ENCODE measurements at regions not wholly inside any gene's neighbourhood (a gene's known extent, or its start where the extent isn't known, plus 50 kb on each side); places are given as distances from the start of the nearest gene placed in this dataset.

- no peaks in the 10 kb centered on the region for H3K36me3 ChIP-seq (ENCODE audit: insufficient read depth)
- no peaks in the 10 kb centered on the region for H4K20me1 ChIP-seq (replicated peaks; ENCODE audit: insufficient read depth)
- peaks cover 6% of the 10 kb centered on the region; the same call in 1 of the 2 replicates for H3K4me1 ChIP-seq (ENCODE audit: insufficient read depth)
- ATAC-seq (no peak), DNase-seq (ENCODE audit: low spot score) (no peak)
- H3K36me3 Mint-ChIP-seq (ENCODE audit: low read depth) = no peaks in the 10 kb centered on the region
- H3K9me2 ChIP-seq (ENCODE audit: insufficient read depth) = no peaks in the 10 kb centered on the region
- peaks cover 6% of the 10 kb centered on the region; the same call in 2 of the 3 replicates for H3K4me1 Mint-ChIP-seq
- H3F3A ChIP-seq (replicated peaks; ENCODE audit: low read depth) = no peaks in the 10 kb centered on the region
- H3K4me3 ChIP-seq = no peak overlapping the region
- H3K27ac ChIP-seq (ENCODE audit: low read depth) = no peak overlapping the region
- no peak overlapping the region for H3K4me2 ChIP-seq
- H3K9me3 Mint-ChIP-seq = no peaks in the 10 kb centered on the region
- H3K27me3 ChIP-seq (ENCODE audit: insufficient read depth) = no peaks in the 10 kb centered on the region
- no peak overlapping the region for H3K27ac Mint-ChIP-seq
- no peaks in the 10 kb centered on the region for H3K79me2 ChIP-seq (replicated peaks; ENCODE audit: insufficient read depth)
- H3K4me3 Mint-ChIP-seq = no peak overlapping the region
- H3K27me3 Mint-ChIP-seq (ENCODE audit: insufficient read depth, low read depth, poor library complexity) = no peaks in the 10 kb centered on the region
- TF ChIP-seq JUNB (IDR thresholded peaks at IDR 0.05; ENCODE audit: unreplicated experiment) (no peak), ZNF114 (CRISPR knock-in tag; IDR thresholded peaks at IDR 0.05) (no peak), ZNF462 (CRISPR knock-in tag; IDR thresholded peaks at IDR 0.05) (no peak), POLR2AphosphoS5 (IDR thresholded peaks at IDR 0.05; ENCODE audit: low read depth) (no peak), CREB1 (CRISPR knock-in tag; IDR thresholded peaks at IDR 0.05; ENCODE audit: low read depth) (no peak), NANOG (IDR thresholded peaks at IDR 0.05; ENCODE audit: borderline replicate concordance) (no peak), STAT1 (IDR thresholded peaks at IDR 0.05; ENCODE audit: unreplicated experiment) (no peak), EZH2phosphoT487 (IDR thresholded peaks at IDR 0.05; ENCODE audit: unreplicated experiment) (no peak), ZNF331 (CRISPR knock-in tag; IDR thresholded peaks at IDR 0.05; ENCODE audit: low read depth) (no peak), EZH2 (IDR thresholded peaks at IDR 0.05; ENCODE audit: low read depth, unreplicated experiment) (no peak), REST (IDR thresholded peaks at IDR 0.05; ENCODE audit: unreplicated experiment) (no peak)
- TF ChIP-seq, protein P1, sequence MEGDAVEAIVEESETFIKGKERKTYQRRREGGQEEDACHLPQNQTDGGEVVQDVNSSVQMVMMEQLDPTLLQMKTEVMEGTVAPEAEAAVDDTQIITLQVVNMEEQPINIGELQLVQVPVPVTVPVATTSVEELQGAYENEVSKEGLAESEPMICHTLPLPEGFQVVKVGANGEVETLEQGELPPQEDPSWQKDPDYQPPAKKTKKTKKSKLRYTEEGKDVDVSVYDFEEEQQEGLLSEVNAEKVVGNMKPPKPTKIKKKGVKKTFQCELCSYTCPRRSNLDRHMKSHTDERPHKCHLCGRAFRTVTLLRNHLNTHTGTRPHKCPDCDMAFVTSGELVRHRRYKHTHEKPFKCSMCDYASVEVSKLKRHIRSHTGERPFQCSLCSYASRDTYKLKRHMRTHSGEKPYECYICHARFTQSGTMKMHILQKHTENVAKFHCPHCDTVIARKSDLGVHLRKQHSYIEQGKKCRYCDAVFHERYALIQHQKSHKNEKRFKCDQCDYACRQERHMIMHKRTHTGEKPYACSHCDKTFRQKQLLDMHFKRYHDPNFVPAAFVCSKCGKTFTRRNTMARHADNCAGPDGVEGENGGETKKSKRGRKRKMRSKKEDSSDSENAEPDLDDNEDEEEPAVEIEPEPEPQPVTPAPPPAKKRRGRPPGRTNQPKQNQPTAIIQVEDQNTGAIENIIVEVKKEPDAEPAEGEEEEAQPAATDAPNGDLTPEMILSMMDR (conservative IDR thresholded peaks at IDR 0.05; ENCODE audit: low read depth in 2 of 2) = no peak
- TF ChIP-seq, protein P2, sequence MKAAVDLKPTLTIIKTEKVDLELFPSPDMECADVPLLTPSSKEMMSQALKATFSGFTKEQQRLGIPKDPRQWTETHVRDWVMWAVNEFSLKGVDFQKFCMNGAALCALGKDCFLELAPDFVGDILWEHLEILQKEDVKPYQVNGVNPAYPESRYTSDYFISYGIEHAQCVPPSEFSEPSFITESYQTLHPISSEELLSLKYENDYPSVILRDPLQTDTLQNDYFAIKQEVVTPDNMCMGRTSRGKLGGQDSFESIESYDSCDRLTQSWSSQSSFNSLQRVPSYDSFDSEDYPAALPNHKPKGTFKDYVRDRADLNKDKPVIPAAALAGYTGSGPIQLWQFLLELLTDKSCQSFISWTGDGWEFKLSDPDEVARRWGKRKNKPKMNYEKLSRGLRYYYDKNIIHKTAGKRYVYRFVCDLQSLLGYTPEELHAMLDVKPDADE (IDR thresholded peaks at IDR 0.05) = no peak
- H2AFZ ChIP-seq = no peak overlapping the region
Observed at GRCh38 chr3:117181222-117181621, 471.6 kb downstream of the TUSC7 start.

Data from GM23338 (cell line).